H7 (cell line): ENCODE measurements at regions not wholly inside any gene's neighbourhood (a gene's known extent, or its start where the extent isn't known, plus 50 kb on each side); places are given as distances from the start of the nearest gene placed in this dataset.

Experiments
- DNase-seq: peaks from one replicate; pipeline ENCODE4 v3.0.0; 2012
- H3K27me3 ChIP-seq: 2 replicates; pipeline ENCODE4 v1.6.0; 2011; ENCODE audit warnings: mild to moderate bottlenecking, low read length; ENCODE audit not compliant: control insufficient read depth, insufficient read depth
- H3K36me3 ChIP-seq: replicated peaks from 2 replicates; pipeline ENCODE4 v1.5.1; 2011; ENCODE audit warnings: low read length; ENCODE audit not compliant: control insufficient read depth, insufficient read depth
- H3K4me3 ChIP-seq: 2 replicates; pipeline ENCODE4 v1.5.1; 2011; ENCODE audit warnings: low read depth, mild to moderate bottlenecking, control low read depth, low read length, moderate library complexity; ENCODE audit not compliant: insufficient read depth

DNA sequence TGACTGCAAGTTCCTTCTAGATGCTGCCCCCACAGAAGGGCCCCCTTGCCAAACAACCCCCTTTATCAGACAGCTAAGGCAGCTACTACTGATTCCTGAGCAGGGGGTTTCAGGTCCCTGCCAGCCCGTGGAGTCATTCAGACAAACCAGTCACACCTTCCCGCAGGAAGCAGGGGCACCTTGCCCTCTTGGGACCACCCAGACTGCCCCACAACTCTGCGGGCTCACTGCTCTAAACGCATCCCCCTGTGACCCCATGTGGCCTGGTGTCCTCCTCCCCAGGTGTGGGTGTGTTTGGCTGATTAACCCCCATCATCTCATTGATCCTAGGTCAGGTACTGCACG, 298.9 kb downstream of the TCERG1L start:
- Histone ChIP-seq H3K36me3 (no peaks in the 10 kb centered on the region), H3K4me3 (no peak overlapping the region), H3K27me3 (no peaks in the 10 kb centered on the region; the same call in 1 of the 2 replicates)
- no peak for DNase-seq

DNA sequence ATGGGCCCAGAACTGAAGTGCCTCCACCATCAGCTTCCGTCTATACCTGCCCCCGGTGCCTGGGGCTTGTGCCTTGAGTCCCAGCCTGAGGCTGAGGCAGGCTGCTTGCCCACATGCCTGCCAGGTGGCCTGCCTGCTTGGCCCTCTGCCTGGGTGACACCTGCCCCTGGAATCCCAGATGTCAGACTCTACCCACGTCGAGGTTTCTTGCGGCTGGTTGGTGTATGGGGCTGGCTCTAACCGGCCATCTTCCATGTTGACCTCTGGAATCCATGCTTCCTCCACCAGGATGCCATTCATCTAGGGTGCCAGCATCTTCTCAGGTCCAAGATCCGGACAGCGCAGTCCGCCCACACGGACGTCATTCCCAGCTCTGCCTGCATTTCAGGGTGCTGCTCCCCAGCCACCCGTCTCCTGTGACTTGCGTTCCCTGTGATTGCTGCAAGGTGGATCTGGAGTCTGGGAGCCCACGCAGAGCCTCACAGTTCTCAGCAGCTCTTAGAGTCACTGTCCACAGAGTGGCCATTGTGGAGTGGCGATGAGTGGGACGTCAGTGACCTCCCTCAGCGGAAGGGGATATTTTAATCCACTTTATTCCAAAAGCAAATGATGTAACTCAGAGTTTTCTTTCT, 298.1 kb downstream of the TCERG1L start:
- no peaks in the 10 kb centered on the region; the same call in 1 of the 2 replicates for H3K27me3 ChIP-seq
- no peak for DNase-seq
- H3K4me3 ChIP-seq = no peak overlapping the region
- no peaks in the 10 kb centered on the region for H3K36me3 ChIP-seq

DNA sequence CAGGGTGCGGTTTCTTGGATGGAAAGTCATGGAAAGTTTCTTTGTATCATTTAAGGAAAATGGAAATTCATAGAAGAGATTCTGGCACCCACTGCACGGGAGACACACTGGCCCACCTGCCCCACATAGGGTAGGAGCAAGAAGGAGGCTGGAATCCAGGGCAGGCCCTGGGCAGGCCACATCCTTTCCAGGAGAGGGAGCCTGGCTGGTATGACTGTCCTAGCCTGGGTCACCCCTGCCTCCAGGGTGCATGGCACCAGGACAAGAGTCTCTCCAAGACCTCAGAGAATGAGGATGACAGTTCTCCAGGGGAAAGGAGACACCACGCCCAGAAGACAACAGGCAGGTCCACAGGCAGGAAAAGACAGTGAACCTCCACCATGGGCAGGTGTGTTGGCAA, 297.2 kb downstream of the TCERG1L start:
- no peaks in the 10 kb centered on the region; the same call in 1 of the 2 replicates for H3K27me3 ChIP-seq
- no peak for DNase-seq
- no peaks in the 10 kb centered on the region for H3K36me3 ChIP-seq
- H3K4me3 ChIP-seq = no peak overlapping the region

DNA sequence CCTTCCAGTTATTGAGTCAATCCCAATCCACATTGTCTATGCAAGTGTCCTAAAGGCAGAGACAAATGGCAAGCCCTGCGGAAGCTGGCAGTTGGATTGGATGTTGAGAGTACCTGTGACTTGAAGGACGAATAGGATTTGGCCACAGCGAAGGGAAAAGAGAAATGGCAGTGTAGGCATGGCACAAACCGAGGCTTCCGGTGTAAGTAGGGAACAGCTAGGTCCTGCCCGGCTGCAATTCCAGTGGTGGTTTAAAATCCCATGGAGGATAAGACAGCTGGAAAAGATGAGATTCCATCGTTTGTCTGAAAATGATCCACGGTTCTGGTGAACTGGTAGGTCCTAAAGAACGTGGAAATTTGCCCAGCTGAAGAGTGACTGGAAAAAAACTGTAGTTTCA, 296.2 kb downstream of the TCERG1L start:
- Histone ChIP-seq H3K36me3 (no peaks in the 10 kb centered on the region), H3K4me3 (no peak overlapping the region), H3K27me3 (no peaks in the 10 kb centered on the region; the same call in 1 of the 2 replicates)
- DNase-seq = no peak

DNA sequence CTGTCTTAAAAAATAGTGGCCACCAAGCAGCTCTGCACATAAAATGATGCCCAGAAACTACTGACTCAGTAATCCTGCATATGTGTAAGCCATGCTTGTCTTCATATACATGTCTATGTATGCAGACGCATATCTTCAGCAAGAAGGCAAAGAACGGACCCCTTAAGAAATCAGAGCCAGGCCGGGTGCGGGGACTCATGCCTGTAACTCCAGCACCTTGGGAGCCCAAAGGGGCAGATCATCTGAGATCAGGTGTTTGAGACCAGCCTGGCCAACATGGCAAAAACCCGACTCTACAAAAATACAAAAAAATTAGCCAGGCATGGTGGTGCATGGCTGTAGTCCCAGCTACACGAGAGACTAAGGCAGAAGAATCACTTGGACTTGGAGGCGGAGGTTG, 295.0 kb downstream of the TCERG1L start:
- Histone ChIP-seq H3K27me3 (no peaks in the 10 kb centered on the region; the same call in 1 of the 2 replicates), H3K36me3 (no peaks in the 10 kb centered on the region), H3K4me3 (no peak overlapping the region)
- DNase-seq = no peak

DNA sequence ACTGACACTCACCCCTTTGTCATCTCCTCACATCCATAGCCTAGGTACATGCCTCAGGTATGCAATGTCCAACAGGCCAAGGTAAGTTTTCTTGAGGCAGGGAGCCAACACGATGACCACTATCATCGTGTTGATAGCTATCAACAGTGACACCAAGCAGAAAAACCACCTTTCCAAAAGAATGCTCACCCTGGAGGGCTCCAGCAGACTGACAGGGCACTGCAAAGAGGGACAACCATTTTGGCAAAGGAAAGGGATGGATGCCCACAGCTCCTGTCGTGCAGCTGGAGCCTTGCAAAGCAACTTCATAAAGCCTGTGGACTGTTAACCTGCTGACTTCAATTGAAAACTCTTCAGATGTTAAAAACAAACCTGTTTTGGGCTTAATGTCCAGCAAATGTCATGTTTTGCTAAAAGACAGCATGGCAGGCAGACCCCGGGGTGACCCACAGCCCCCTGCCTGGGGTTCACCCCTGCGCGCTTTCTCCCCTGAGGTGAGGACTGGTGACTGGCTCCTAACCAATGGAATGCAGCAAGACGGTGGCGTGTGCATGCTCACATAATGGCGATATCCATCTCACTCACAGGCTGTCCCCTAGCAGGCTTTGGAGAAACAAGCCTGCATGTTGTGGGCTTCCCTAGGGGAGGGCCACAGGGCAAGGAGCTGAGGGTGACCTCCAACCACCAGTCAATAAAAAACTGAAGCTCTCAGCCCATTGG, 293.8 kb downstream of the TCERG1L start:
- Histone ChIP-seq H3K27me3 (no peaks in the 10 kb centered on the region), H3K36me3 (no peaks in the 10 kb centered on the region), H3K4me3 (no peak overlapping the region)
- no peak for DNase-seq

DNA sequence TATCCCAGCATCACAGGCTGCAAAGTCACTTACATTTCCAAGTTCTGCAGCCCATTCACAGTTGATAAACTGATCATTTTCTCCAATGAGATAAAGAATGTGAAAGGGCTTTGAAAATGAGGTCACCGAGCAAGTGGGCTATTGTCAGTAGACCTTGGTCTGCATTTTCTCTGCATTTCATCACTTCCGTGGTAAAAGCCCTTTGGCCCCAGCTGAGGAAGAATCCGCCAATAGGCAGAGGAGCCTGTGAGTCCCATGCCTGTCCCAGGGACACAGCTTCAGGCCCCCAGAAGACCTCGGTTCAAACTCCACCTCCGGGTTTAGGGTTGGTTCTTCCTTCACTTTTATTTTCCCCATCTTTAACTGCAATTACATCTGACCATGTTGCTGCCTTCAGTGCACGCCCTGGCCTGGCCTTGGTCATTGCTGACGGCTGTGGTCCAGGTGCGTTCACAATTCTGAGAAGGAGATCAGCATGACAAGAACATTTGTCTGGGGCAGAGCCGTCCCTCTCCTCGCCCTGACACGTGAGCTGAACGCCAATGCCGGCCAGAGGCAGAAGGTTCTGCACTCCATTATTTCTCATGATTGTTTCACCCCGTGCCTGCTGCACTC, 292.5 kb downstream of the TCERG1L start:
- DNase-seq = no peak
- Histone ChIP-seq H3K4me3 (no peak overlapping the region), H3K27me3 (no peaks in the 10 kb centered on the region), H3K36me3 (no peaks in the 10 kb centered on the region)

DNA sequence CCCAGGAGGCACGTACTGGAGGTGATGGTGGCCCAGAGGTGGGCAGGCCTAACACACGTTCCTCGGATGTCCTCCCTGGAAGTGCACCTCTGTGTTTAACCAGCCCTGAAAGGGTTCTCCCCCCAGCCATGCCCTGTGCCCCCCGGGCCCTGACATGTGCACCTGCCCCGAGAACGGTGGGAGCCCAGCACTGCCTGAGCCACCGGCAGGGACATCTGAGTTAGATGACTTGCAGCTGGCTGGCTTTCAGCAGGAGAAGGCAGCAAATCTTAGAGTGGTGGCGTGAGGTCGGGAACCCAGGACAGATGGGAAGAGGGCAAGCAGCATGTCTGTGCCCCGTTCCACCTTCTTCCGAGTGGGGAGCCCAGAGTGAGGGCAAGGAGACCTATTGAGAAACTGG, 291.8 kb downstream of the TCERG1L start:
- no peak overlapping the region for H3K4me3 ChIP-seq
- no peaks in the 10 kb centered on the region for H3K36me3 ChIP-seq
- DNase-seq = no peak
- no peaks in the 10 kb centered on the region for H3K27me3 ChIP-seq

DNA sequence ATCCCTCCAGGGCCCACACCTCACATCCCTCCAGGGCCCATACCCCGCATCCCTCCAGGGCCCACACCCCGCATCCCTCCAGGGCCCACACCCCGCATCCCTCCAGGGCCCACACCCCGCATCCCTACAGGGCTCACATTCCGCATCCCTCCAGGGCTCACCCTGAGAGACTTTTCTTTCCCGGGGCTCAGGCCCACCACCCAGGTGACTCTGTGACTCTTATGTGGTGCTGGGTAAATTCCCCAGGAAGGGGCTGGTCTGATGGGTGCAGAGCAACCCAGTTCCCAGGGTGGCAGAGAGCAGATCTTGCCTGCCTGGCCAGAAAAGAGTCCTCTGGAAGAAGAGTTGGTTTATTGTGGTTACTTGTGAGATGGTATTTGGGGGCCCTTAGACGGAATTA, 290.7 kb downstream of the TCERG1L start:
- H3K27me3 ChIP-seq = no peaks in the 10 kb centered on the region
- H3K4me3 ChIP-seq = no peak overlapping the region
- H3K36me3 ChIP-seq = no peaks in the 10 kb centered on the region
- no peak for DNase-seq

DNA sequence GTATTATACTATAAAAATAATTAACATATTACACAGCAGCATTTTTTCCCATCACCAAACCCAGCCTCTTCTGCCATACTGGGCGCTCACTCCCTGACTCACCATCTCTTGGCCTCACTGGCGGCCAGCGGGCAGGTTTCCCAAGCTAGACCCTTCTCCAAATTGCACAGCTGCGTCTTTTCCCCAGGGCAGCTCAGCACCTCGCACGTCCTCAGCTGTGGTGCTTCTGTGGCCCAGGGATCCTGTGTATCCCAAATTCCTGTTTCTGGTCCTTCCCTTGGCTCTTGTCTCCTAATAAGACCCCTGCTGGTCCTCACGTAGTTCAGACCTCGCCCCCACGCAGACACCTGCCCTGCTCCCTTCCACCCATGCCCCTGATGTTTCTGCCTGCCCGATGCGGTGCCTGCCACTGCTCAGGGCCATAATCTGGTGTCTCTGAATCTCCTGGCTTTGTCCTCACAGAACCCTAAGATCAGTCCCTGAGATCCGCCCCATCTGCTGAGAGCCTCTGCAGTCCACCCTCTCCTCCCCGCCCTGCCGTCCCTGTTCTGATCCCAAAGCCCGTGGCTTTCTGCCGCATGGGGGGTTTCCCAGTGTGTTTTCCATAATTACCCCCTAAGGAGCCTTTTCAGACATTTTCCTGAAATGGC, 290.1 kb downstream of the TCERG1L start:
- Histone ChIP-seq H3K27me3 (no peaks in the 10 kb centered on the region), H3K4me3 (no peak overlapping the region), H3K36me3 (no peaks in the 10 kb centered on the region)
- no peak for DNase-seq

DNA sequence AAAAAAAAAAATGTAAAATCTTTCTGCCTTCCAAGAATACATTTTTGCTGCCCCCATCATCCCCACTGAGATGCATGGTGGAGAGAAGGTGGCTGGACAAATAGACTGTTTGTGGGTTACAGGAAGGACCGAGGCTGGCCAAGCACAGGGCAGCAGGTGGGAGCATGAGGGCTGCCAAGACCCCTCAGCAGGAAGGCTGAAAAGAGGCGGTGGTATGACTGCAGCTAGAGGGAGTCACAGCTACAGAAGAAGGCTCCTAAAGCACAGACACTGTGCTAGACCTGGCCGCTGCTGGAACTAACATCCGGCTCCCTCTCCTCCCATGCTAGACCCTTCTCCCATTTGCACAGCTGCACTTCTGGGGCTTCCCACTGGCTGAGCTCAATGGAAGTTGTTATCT, 289.6 kb downstream of the TCERG1L start:
- Histone ChIP-seq H3K4me3 (no peak overlapping the region), H3K27me3 (no peaks in the 10 kb centered on the region), H3K36me3 (no peaks in the 10 kb centered on the region)
- DNase-seq = no peak

DNA sequence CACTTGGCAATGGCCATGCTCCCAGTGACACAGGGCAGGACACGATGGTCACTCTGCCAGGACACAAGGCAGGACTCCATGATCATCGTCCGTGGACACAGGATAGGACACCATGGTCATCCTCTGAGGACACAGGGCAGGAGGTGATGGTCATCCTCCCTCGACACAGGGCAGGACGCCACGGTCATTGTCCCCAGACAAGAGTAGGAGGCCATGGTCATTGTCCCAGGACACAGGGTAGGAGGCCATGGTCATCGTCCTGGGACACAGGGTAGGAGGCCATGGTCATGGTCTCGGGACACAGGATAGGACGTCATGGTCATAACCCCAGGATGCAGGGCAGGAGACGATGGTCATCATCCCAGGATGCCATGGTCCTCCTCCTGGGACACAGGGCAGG, 289.2 kb downstream of the TCERG1L start:
- DNase-seq = no peak
- H3K36me3 ChIP-seq = no peaks in the 10 kb centered on the region

DNA sequence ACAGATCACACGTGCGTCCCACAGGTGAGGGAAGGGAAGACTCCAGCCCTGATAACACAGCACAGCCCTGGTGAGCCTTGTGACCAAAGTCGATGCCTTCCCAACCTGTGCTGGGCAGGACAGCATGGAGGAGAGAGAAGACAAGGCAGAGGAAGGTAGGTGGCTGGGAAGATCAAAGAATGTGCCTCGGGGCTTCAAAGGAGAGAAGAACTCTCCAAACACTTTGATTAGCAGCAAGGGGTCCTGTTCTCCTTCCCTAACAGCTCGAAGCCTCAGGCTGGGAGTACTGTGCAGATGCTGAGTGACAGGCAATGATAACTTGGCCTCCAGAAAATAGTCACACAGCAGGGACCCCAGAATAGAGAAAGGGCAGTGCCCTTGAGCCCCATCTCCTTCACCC, 288.5 kb downstream of the TCERG1L start:
- Histone ChIP-seq H3K4me3 (no peak overlapping the region), H3K27me3 (no peaks in the 10 kb centered on the region), H3K36me3 (no peaks in the 10 kb centered on the region)
- no peak for DNase-seq

More for the DNA sequence above, 289.2 kb downstream of the TCERG1L start:
- H3K4me3 ChIP-seq = no peak overlapping the region
- no peaks in the 10 kb centered on the region for H3K27me3 ChIP-seq

DNA sequence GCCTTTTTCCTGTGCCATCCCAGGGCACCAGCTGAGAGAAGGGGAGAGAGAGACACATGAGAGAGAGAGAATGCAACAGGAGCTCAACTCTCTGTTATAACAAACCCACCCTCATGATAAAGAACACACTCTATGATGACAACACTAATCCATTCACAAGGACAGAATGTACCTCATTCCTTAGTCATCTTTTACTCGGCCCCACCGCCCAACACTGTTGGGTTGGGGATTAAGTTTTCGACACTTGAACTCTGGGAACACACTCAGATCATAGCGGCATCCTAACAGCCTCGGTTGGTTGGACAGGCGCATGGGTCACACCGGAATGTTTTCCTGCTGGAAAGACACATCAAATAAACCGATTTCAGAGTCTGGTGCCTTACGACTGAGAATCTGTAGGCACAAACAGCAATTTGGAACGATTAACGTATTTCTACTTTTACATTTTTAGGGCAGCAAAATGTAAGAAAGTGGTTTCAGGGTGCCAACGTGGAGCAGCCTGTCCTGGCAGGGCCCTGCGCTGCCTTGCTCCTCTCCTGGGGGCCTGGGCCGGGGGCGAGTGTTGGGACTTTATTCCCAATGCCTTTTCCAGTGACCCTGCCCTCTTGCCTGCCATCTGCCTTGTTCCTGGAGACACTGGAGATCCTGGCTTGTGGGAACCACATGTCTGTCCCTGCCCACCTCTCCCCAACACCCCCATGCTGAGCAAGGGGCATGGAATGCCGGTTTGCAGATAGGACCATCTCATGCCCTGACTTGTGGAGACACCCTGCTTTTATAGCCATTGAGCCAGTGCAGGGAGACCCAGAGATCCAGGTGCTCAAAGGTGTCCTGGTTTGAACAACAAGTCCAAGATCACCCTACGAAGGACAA, 287.0 kb downstream of the TCERG1L start:
- H3K27me3 ChIP-seq = no peaks in the 10 kb centered on the region
- H3K36me3 ChIP-seq = no peaks in the 10 kb centered on the region
- DNase-seq = peak; percentile 15
- H3K4me3 ChIP-seq = no peak overlapping the region
